WTC11 (cell line): ENCODE measurements at regions not wholly inside any gene's neighbourhood (a gene's known extent, or its start where the extent isn't known, plus 50 kb on each side); places are given as distances from the start of the nearest gene placed in this dataset.

Experiments
- ATAC-seq: fragments of 200-7000 bp; cut with Tn5 transposase; 2 replicates; pipeline ENCODE4 v1.10.0; 2021; ENCODE audit warnings: mild to moderate bottlenecking, moderate library complexity
- CTCF ChIA-PET: fragments of 300-600 bp; sonication (Branson Sonifier 250); formaldehyde crosslinking; loops from one replicate; lab custom pipeline; 2021; ENCODE audit warnings: antibody characterized with exemption; lab: Charles Lee
- POLR2A ChIA-PET: fragments of 350-600 bp; sonication (Branson Sonifier 250); formaldehyde crosslinking; loops from one replicate; lab custom pipeline; 2021; ENCODE audit warnings: antibody characterized with exemption; lab: Charles Lee
- DNase-seq: peaks from one replicate; pipeline ENCODE4 v3.0.0; 2021; ENCODE audit warnings: low spot score
- H3K27ac Mint-ChIP-seq: 2 replicates; pipeline ENCODE4 v1.8.0; 2021; ENCODE audit warnings: mixed read lengths
- H3K27me3 Mint-ChIP-seq: 2 replicates; pipeline ENCODE4 v1.8.0; 2021; ENCODE audit warnings: low read depth, mild to moderate bottlenecking, moderate library complexity, mixed read lengths
- H3K36me3 Mint-ChIP-seq: 2 replicates; pipeline ENCODE4 v1.8.0; 2021; ENCODE audit warnings: mixed read lengths
- H3K4me1 Mint-ChIP-seq: 2 replicates; pipeline ENCODE4 v1.8.0; 2022; ENCODE audit warnings: mixed read lengths
- H3K4me3 Mint-ChIP-seq: 2 replicates; pipeline ENCODE4 v1.8.0; 2021; ENCODE audit warnings: mild to moderate bottlenecking, moderate library complexity, mixed read lengths
- H3K9me3 Mint-ChIP-seq: 2 replicates; pipeline ENCODE4 v1.8.0; 2021; ENCODE audit warnings: mixed read lengths
- AR ChIP-seq: fragments of 250-450 bp; sonication (Bioruptor Pico); IDR thresholded peaks from 2 replicates; pipeline ENCODE4 v1.9.0; 2021; ENCODE audit warnings: mild to moderate bottlenecking
- ATF1 ChIP-seq: sonication (generic); formaldehyde crosslinking; IDR thresholded peaks from 2 replicates; pipeline ENCODE4 v1.8.1; 2023; ENCODE audit warnings: mild to moderate bottlenecking, moderate library complexity, missing genetic modification reagents
- ATF2 ChIP-seq: sonication (generic); formaldehyde crosslinking; IDR thresholded peaks from 2 replicates; pipeline ENCODE4 v1.8.1; 2022; ENCODE audit warnings: low read depth, missing genetic modification reagents, borderline replicate concordance
- CDX4 ChIP-seq: fragments of 250-450 bp; sonication (Bioruptor Pico); IDR thresholded peaks from 2 replicates; pipeline ENCODE4 v1.9.0; 2021; ENCODE audit warnings: moderate library complexity, mild to moderate bottlenecking, inconsistent platforms, borderline replicate concordance
- E2F1 ChIP-seq: sonication (generic); formaldehyde crosslinking; IDR thresholded peaks from 2 replicates; pipeline ENCODE4 v1.8.0; 2022; ENCODE audit warnings: mild to moderate bottlenecking, missing genetic modification reagents
- E2F4 ChIP-seq: sonication (generic); formaldehyde crosslinking; IDR thresholded peaks from 2 replicates; pipeline ENCODE4 v1.8.1; 2022; ENCODE audit warnings: low read depth, mild to moderate bottlenecking, moderate library complexity, missing genetic modification reagents, borderline replicate concordance
- ETV6 ChIP-seq: sonication (generic); formaldehyde crosslinking; IDR thresholded peaks from 2 replicates; pipeline ENCODE4 v1.8.1; 2022; ENCODE audit warnings: mild to moderate bottlenecking, missing genetic modification reagents
- FOXJ3 ChIP-seq: sonication (generic); formaldehyde crosslinking; IDR thresholded peaks from 2 replicates; pipeline ENCODE4 v1.9.0; 2021; ENCODE audit warnings: missing genetic modification reagents, mild to moderate bottlenecking, borderline replicate concordance
- FOXP1 ChIP-seq: sonication (generic); formaldehyde crosslinking; IDR thresholded peaks from 2 replicates; pipeline ENCODE4 v1.8.0; 2022; ENCODE audit warnings: missing genetic modification reagents, mild to moderate bottlenecking, moderate library complexity, borderline replicate concordance
- FOXP4 ChIP-seq: sonication (generic); formaldehyde crosslinking; IDR thresholded peaks from 2 replicates; pipeline ENCODE4 v1.8.0; 2022; ENCODE audit warnings: mild to moderate bottlenecking, missing genetic modification reagents
- IRF2 ChIP-seq: sonication (generic); formaldehyde crosslinking; IDR thresholded peaks from 2 replicates; pipeline ENCODE4 v1.8.0; 2022; ENCODE audit warnings: low read depth, missing genetic modification reagents, borderline replicate concordance
- MAX ChIP-seq: sonication (generic); formaldehyde crosslinking; IDR thresholded peaks from 2 replicates; pipeline ENCODE4 v1.8.0; 2022; ENCODE audit warnings: mild to moderate bottlenecking, missing genetic modification reagents
- NFATC4 ChIP-seq: fragments of 250-450 bp; sonication (Bioruptor Pico); IDR thresholded peaks from 2 replicates; pipeline ENCODE4 v1.9.0; 2021; ENCODE audit warnings: mild to moderate bottlenecking
- PRDM15 ChIP-seq: sonication (generic); formaldehyde crosslinking; IDR thresholded peaks from 2 replicates; pipeline ENCODE4 v1.8.0; 2022; ENCODE audit warnings: missing genetic modification reagents
- RORB ChIP-seq: fragments of 250-450 bp; sonication (Bioruptor Pico); IDR thresholded peaks from 2 replicates; pipeline ENCODE4 v1.9.0; 2021; ENCODE audit warnings: mild to moderate bottlenecking
- SP1 ChIP-seq: sonication (generic); formaldehyde crosslinking; conservative IDR thresholded peaks from 2 replicates; pipeline ENCODE4 v1.8.1; 2022; ENCODE audit warnings: missing genetic modification reagents
- TEAD4 ChIP-seq: sonication (generic); formaldehyde crosslinking; IDR thresholded peaks from 2 replicates; pipeline ENCODE4 v1.8.0; 2022; ENCODE audit warnings: mild to moderate bottlenecking, missing genetic modification reagents
- ZMAT4 ChIP-seq: fragments of 250-450 bp; sonication (Bioruptor Pico); IDR thresholded peaks from 2 replicates; pipeline ENCODE4 v1.9.0; 2021; ENCODE audit warnings: mild to moderate bottlenecking
- ZNF219 ChIP-seq: sonication (generic); formaldehyde crosslinking; IDR thresholded peaks from 2 replicates; pipeline ENCODE4 v1.8.0; 2023; ENCODE audit warnings: missing genetic modification reagents, mild to moderate bottlenecking, borderline replicate concordance
- ZNF671 ChIP-seq: fragments of 250-450 bp; sonication (Bioruptor Pico); IDR thresholded peaks from 2 replicates; pipeline ENCODE4 v1.8.0; 2021; ENCODE audit warnings: mild to moderate bottlenecking

GRCh38 chr4:174389439-174389838, 105.7 kb downstream of the CEP44 start:
- Mint-ChIP-seq H3K27me3 (no peaks in the 10 kb centered on the region; the same call in 1 of the 2 replicates), H3K27ac (no peak overlapping the region)
- CTCF ChIA-PET: no interaction called here
- no peak for DNase-seq
- TF ChIP-seq FOXJ3 (no peak), FOXP4 (CRISPR knock-in tag) (no peak), FOXP1 (CRISPR knock-in tag) (no peak), NFATC4 (CRISPR knock-in tag) (no peak), ZNF671 (CRISPR knock-in tag) (no peak), MAX (CRISPR knock-in tag) (no peak), ZNF219 (CRISPR knock-in tag) (no peak), IRF2 (no peak), E2F4 (no peak), PRDM15 (CRISPR knock-in tag) (no peak), CDX4 (CRISPR knock-in tag) (no peak)
- TF ChIP-seq, all 79 proteins: peak for 0
- no peak for ATAC-seq
- Mint-ChIP-seq H3K36me3 (no peaks in the 10 kb centered on the region), H3K4me3 (no peak overlapping the region), H3K9me3 (peaks cover 4% of the 10 kb centered on the region; the same call in 1 of the 2 replicates), H3K4me1 (peaks cover 16% of the 10 kb centered on the region)
- POLR2A ChIA-PET: no interaction called here

GRCh38 chr4:174388461-174389145, 104.9 kb downstream of the CEP44 start:
- peaks cover 4% of the 10 kb centered on the region; the same call in 1 of the 2 replicates for H3K9me3 Mint-ChIP-seq
- peaks cover 22% of the 10 kb centered on the region for H3K4me1 Mint-ChIP-seq
- ATAC-seq: no peak
- POLR2A ChIA-PET: no interaction called here
- no peak for TF ChIP-seq TEAD4
- TF ChIP-seq ETV6 (CRISPR knock-in tag): no peak
- TF ChIP-seq SP1 (CRISPR knock-in tag): no peak
- TF ChIP-seq IRF2: no peak
- TF ChIP-seq AR: no peak
- TF ChIP-seq ATF1 (CRISPR knock-in tag): no peak
- no peak for TF ChIP-seq RORB (CRISPR knock-in tag)
- TF ChIP-seq E2F1 (CRISPR knock-in tag): no peak
- TF ChIP-seq FOXJ3: no peak
- no peak for TF ChIP-seq ZMAT4 (CRISPR knock-in tag)
- TF ChIP-seq ATF2: no peak
- no peak overlapping the region for H3K4me3 Mint-ChIP-seq
- no peaks in the 10 kb centered on the region for H3K27me3 Mint-ChIP-seq
- no peak for DNase-seq
- no peak overlapping the region for H3K27ac Mint-ChIP-seq
- H3K36me3 Mint-ChIP-seq: no peaks in the 10 kb centered on the region
- CTCF ChIA-PET: no interaction called here
